GM18498 (cell line): ENCODE measurements at regions not wholly inside any gene's neighbourhood (a gene's known extent, or its start where the extent isn't known, plus 50 kb on each side); places are given as distances from the start of the nearest gene placed in this dataset.

Experiments used
- ATAC-seq: cut with Tn5 transposase; IDR thresholded peaks from one replicate; pipeline ENCODE4 v1.9.1; 2021; ENCODE audit warnings: mild to moderate bottlenecking, moderate library complexity; ENCODE audit not compliant: unreplicated experiment

GRCh38 chr4:53779025-53779424 lies 187.7 kb upstream of the LNX1 start:
- no peak for ATAC-seq

DNA sequence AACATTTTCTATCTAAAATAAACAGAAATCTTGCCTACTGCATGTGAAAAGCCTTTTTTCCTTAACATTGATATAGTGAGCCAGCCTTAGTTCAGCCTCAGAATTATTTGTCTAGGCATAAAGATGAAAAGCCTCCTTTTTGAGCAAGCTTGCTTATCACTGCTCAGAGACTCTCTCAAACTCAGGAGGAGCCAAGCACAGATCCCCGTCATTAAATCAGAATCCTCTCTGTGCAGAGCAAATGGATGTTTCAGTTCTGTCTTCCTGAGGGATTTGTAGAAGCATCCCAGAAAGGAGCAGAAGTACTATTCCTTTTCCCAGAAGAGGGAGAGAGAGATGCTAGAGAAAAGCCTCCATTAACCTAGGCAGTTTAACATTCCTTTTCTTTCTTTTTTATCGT lies 186.9 kb upstream of the LNX1 start:
- ATAC-seq: no peak

GRCh38 chr4:53777244-53777984 lies 186.1 kb upstream of the LNX1 start:
- no peak for ATAC-seq

- ATAC-seq: no peak
These were observed 184.9 kb upstream of the LNX1 start for GRCh38 chr4:53776141-53776540.

- no peak for ATAC-seq
These were observed 184.1 kb upstream of the LNX1 start for GRCh38 chr4:53775381-53775780.

DNA sequence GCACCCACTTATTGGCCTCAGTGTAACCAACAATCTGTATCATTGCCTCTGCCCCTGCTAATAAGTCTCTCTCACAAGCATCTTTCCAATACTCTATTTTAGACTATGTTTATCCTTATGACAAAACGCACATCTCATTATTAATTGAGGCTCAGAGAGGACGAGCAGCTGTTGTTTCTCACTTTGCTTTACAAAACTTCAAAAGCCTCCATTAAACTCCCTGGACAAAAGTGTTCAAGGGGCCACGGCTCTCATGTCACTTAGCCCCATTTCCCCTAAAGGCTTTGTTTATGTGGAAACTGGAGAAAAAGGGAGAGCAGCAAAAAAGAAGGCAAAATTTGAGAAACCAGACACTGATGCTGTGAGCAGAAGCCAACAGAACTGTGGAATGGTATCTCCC lies 180.0 kb upstream of the LNX1 start:
- no peak for ATAC-seq

DNA sequence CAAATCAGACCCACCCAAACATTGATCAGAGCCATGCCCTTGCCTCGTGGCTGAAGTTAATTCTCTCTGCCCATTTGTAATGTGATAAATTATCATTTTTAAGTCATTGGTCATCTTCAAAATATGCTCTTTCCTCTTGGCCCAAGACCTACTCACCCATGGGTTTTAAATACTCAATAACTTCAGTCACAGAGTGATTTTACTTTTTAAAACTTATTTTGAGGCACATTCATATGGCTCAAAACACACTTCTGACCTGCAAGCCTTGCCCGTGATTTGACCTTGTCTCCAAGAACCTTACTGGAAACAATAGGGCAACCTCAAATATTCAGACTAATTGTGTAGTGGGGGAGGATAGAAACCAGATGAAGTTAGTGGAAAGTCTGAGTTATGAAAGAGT lies 176.2 kb upstream of the LNX1 start:
- ATAC-seq: no peak

DNA sequence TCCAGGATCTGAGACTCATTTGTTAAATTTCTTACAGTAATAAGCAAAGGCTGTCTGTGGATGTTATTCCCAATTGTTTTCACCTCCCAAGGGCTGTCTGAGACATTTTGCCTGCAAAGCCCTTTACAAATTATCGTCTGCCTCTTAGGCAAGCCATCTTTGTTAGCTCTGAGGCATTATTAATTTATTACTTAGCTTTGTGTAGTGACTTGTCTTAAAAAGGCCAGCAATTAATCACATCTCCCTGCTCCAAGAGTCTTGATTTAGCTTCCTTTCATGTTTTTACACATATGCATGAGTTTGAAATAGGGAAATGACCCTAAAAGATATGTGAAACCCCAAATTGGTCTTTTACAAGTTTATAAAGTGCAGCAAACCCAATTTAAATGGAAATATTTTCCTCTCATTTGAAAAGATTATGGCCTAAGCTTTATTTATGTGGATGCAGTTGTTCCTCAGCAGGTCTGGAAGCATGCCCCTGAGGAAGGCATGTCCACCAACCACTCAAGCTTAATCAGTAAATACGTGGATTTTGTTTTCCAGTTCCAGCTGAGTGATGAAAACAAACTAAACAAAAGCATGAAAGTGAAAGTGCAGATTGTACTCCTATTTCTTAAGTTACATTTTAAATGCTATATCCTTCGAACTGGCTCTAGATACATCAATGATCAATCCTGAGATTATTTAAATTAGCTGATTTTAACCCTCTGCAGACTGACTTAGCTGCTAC lies 173.6 kb upstream of the LNX1 start:
- no peak for ATAC-seq

GRCh38 chr4:53763813-53764597 lies 172.7 kb upstream of the LNX1 start:
- no peak for ATAC-seq

DNA sequence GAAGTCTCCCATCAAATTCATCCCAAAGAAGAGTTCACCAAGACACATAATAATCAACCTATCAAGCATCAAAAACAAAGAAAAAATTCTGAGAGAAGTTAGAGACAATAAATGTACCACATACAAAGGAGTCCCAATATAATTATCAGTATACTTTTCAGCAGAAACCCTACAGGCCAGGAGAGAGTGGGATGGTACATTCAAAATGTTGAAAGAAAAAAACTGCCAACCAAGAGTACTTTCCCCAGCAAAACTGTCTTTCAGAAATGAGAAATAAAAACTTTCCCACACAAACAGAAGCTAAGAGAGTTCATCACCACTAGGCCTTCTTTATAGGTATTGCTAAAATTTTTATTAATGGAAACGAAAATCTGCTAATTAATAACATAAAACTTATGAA lies 164.4 kb upstream of the LNX1 start:
- no peak for ATAC-seq

DNA sequence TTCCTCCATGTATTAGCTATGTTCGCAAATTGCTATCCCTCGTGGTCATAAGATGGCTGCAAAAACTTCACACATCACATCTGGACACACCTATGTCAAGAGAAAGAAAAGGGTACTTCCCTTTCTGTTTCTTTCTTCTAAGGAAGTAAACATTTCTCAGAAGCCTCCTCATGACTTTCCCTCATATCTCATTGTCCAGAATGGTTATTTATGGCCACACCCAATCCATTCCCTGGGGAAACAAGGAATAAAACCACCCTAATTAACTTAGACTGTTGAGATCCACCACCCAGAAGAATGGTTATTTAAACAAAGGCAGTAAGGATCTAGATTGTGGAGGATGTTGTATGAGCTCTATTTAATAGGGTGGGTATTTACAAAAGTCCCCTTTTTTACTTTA lies 160.8 kb upstream of the LNX1 start:
- no peak for ATAC-seq

DNA sequence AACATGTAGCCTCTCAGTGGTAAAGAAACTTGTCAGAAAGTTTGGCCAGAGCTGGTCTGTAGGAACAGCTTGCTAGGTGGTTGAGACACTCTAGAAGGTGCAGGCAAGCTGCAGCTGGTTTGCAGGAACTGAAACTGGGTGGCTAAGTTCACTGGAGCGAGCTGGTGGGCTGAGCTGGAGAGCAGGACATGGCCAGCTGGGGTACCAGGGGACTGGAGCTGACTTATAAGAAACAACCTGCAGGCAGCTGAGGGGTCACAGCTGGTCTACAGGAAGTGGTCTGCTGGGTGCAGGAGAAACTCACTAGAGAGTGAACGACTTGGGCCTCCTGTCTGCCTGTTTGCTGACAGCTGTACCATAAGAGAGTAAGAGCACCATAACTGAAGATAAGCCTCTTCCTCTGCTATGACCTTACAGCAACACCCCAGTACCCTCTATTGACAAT lies 157.1 kb upstream of the LNX1 start:
- ATAC-seq: peak; percentile 97

- ATAC-seq: no peak
These were observed 156.1 kb upstream of the LNX1 start for GRCh38 chr4:53747401-53747800.

GRCh38 chr4:53744446-53745160 lies 153.3 kb upstream of the LNX1 start:
- no peak for ATAC-seq

GRCh38 chr4:53734584-53735353 lies 143.5 kb upstream of the LNX1 start:
- no peak for ATAC-seq

- no peak for ATAC-seq
These were observed 142.9 kb upstream of the LNX1 start for GRCh38 chr4:53734182-53734581.

DNA sequence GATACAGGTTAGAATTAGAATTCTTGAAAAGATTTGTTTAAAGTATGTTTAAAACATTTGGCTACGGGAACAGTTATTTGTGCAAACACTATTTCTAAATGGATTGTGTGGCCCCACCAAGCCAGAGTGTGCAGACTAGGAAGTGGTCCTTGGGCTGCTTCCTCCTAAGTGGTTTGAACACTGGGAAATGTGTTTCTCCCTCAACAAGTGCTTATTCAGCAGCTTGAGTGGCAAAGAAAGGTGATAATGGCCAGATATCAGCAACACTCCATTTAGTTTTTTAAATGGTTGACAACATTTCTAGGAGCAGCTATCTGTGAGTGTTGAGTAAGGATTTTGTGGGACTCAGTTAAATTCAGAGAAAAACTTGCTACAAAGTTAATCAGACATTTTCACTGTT lies 141.4 kb upstream of the LNX1 start:
- ATAC-seq: no peak

- no peak for ATAC-seq
These were observed 138.9 kb upstream of the LNX1 start for GRCh38 chr4:53730031-53730805.

DNA sequence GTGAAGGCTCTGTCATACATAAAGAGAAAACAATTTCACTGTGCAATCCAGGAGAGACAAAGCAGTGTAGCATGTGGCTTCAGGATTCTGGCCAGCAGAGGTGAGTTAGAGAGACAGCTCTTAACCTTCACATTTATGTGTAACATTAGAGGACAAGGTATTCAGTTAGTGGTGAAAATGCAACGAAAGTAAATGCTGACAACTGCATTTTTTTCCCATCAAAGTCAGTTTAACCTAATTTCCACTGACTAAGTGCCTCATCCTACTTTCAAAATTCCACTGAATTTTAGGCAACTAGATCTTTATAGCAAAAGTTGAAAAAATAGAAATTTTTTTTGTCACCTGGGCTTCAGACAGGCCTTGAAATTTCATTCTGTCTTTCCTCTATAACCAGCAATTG lies 130.8 kb upstream of the LNX1 start:
- no peak for ATAC-seq

DNA sequence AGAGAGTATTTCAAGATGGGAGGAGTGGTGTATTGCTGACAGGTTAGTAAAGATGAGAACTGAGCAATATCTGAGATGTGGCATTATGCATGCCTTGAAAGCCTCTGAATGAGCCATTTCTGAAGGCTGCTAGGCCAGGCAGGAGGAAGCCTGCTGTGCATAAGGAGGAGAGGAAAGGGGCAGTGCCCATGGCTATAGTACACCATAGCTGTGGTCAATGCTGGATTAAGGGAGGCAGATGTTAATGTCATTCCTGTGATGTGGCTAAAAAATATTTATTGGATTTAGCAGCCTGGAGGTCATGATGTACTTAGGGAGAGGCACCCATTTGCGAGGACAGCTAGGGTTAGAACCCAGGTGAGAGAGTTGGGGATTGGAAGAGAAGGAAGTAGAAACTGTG lies 130.0 kb upstream of the LNX1 start:
- ATAC-seq: no peak
